Uterus (tissue), 2 donors: ENCODE measurements at regions not wholly inside any gene's neighbourhood (a gene's known extent, or its start where the extent isn't known, plus 50 kb on each side); places are given as distances from the start of the nearest gene placed in this dataset.

Experiments used
- CTCF ChIP-seq, 4 experiments: fragments of 200-600 bp in 2 of 4; fragments of 450-650 bp in 2 of 4; sonication (generic) in 2 of 4; IDR thresholded peaks; one replicate each; pipeline ENCODE4 v1.5.1; 2016 to 2019; ENCODE audit warnings: antibody characterized with exemption in 4 of 4, mild to moderate bottlenecking in 2 of 4, moderate library complexity in 1 of 4
- POLR2A ChIP-seq, 2 donors: fragments of 450-650 bp; IDR thresholded peaks; one replicate each; pipeline ENCODE4 v1.6.1; 2016; ENCODE audit warnings: antibody characterized with exemption in 2 of 2, mild to moderate bottlenecking in 1 of 2, moderate library complexity in 1 of 2

GRCh38 chr11:121810291-121810690 is 305.7 kb downstream of the BLID start:
- no peak for TF ChIP-seq CTCF (IDR thresholded peaks at IDR 0.05)
- TF ChIP-seq POLR2A (IDR thresholded peaks at IDR 0.05) = no peak
